GM18502 (cell line): ENCODE measurements at regions not wholly inside any gene's neighbourhood (a gene's known extent, or its start where the extent isn't known, plus 50 kb on each side); places are given as distances from the start of the nearest gene placed in this dataset.
"Not testable (repeated sequence)": the region's sequence is repeated elsewhere in the genome, so short reads cannot be mapped to it uniquely, and the experiment has no call there.

Source experiments
- ATAC-seq: cut with Tn5 transposase; IDR thresholded peaks from one replicate; pipeline ENCODE4 v1.9.1; 2021; ENCODE audit warnings: mild to moderate bottlenecking; ENCODE audit not compliant: unreplicated experiment, poor library complexity

GRCh38 chr4:26197018-26197779, 123.6 kb upstream of the RBPJ start:
- ATAC-seq, result peak; percentile 83

DNA sequence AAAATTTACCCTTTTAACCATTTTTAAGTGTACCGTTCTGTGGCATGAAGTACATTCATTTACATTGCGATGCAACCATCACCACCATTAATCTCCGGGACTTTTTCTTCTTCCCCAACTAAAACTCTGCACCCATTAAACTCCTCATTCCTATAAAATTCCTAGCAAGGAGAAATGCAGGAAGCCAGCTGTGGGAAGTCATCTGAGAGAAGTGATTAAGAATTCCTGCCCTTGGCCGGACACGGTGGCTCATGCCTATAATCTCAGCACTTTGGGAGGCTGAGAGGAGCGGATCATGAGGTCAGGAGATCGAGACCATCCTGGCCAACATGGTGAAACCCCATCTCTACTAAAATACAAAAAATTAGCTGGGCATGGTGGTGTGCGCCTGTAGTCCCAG, 121.9 kb upstream of the RBPJ start:
- ATAC-seq, result not testable (repeated sequence)

GRCh38 chr4:26199596-26199995, 121.2 kb upstream of the RBPJ start:
- ATAC-seq, result no peak

- ATAC-seq, result no peak
Observed at GRCh38 chr4:26201120-26201519, 119.7 kb upstream of the RBPJ start.

- ATAC-seq, result peak; percentile 59
Observed at GRCh38 chr4:26204249-26204825, 116.5 kb upstream of the RBPJ start.

GRCh38 chr4:26204911-26205370, 115.9 kb upstream of the RBPJ start:
- no peak for ATAC-seq

DNA sequence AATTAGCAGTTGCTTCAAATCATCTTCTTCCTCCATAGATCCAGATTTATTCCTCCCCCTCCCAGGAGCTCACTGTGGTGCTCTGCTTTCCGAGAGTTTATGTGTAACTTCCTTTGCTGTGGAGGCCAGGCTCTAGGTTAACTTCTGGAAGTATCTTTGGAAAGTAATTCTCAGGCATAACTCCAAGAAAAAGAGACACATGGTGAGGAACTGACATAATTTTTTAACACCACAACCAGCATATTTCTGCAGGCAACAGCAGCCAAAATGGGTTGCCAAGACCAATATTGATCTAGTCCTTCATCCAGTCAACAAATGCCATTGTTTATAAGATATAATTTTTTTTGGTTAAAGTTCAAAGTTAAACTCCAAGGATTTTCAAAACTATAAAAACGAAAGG, 114.5 kb upstream of the RBPJ start:
- ATAC-seq, result no peak

- no peak for ATAC-seq
Observed at GRCh38 chr4:26206999-26207398, 113.8 kb upstream of the RBPJ start.

- ATAC-seq, result no peak
Observed at GRCh38 chr4:26207631-26208030, 113.2 kb upstream of the RBPJ start.

DNA sequence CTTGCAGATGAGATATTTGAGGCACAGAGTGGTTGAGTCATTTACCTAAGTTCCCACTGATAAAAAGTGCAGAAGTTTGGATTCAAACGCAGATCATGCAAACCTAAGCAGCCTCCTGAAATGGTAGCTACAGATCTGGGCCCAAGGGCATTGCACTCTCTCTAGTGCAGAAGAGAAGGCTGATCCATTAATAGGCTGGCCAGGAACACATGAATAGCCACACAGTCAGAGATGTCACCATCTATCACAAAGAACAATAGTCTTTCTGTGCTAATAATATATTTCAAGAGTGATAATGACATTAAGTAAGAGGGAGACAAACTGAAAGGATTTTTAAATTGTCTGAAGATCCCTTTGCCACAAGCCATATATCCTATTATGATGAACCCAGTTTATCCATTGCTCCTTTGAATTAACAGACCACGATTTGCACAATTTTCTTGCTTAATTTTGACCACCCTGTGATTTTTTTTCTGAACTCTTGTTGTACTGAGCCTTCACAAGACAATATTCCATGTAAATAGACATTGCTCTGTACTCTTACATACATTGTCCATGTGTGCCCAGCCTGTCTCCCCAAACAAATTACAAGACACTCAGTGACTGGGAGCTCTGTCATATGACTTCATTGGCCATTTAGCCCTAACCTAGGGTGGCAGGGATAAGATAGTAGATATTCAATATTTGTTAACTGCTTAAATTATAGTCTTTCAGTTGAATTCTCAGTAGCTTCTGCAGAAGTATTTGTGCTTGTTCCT, 112.4 kb upstream of the RBPJ start:
- ATAC-seq, result no peak

DNA sequence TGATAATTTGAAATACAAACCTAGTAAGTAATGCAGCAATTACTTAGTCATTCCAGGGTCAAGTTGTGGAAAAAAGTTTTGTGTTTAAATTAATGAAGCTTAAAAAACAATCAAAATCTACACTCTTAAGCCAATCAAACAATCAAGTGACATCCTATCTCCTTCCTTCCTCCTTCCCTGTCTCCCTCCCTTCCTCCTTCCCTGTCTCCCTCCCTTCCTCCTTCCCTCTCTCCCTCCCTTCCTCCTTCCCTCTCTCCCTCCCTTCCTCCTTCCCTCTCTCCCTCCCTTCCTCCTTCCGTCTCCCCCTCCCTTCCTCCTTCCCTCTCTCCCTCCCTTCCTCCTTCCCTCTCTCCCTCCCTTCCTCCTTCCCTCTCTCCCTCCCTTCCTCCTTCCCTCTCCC, 111.4 kb upstream of the RBPJ start:
- ATAC-seq, result not testable (repeated sequence)

DNA sequence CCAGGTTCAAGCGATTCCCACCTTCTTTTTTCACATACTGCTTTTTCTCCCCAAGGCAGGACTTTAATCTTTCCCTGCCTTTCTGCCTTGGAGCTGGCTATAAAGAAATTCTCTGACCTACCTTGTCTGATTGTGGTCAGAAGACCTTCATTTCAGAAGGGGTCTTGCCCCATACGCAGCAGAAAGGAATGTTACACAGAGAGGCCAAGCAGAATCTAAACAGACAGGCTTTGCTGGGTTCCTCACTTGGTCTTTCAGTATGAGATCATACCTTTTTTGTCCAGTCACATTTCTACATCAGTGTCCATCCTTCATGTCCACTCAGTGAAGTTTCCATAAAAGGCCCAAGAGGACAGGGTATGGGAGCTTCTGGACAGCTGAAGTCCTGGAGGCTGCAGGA, 108.3 kb upstream of the RBPJ start:
- no peak for ATAC-seq

DNA sequence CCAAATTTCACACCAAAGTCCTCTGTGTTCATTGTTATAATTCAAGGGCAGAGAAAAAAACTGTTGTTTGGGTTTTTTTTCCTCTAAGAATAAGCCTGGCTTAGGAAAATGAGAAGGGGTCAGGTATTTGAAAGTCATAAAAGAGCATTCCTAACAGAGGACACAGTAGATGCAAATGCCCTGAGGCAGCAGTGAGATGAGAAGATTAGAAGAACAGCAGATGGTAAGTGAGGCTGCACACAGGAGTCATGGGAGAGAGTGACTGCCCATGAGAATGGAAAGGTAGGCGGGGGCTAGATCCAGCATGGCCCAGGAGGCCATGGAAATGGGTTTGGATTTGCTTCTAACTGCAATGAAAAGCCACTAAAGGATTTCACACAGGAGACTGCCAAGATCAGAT, 107.5 kb upstream of the RBPJ start:
- ATAC-seq, result no peak

GRCh38 chr4:26214994-26215393, 105.8 kb upstream of the RBPJ start:
- no peak for ATAC-seq

- ATAC-seq, result no peak
Observed at GRCh38 chr4:26215725-26216124, 105.1 kb upstream of the RBPJ start.

DNA sequence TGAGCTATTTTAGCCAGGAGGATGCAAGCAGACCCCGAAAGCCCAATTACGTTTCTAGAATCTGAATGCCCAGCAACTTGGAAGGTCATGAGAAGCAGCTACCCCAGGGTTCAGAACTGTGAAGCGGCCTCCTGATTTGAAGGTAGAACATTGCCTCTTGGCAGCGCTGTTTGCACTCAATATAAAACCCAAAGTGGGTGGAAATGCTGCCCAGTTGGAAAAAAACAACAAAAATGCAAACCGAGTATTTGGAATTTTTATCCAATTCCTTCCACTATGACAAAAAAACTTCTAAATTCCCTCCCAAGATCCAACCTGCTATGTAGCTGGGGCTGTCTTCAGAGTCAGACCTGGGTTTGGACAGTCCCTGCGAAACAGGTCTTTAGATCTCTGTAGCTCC, 103.3 kb upstream of the RBPJ start:
- ATAC-seq, result no peak

GRCh38 chr4:26217961-26218676, 102.7 kb upstream of the RBPJ start:
- peak; percentile 89 for ATAC-seq

- peak; percentile 39 for ATAC-seq
Observed at GRCh38 chr4:26218677-26219605, 101.9 kb upstream of the RBPJ start.

- ATAC-seq, result no peak
Observed at GRCh38 chr4:26220696-26221095, 100.1 kb upstream of the RBPJ start.

DNA sequence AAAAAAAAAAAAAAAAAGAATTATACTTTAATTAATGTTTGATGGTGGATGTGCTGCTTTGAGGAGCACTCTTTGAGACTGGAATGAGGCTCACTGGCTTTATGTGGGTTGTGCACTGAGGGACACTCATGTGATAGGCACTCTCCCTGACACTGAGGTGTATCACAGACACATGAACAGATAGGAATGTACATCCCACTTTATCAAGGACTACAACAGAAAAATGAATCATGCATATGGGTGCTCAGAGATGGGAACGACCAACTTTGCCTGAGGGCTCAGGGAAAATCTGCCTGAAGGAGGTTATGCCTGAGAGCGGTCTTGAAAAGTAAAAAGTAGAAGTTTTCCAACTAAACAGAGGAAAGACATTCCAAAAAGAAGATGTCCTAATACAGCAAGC, 97.7 kb upstream of the RBPJ start:
- no peak for ATAC-seq
